ENCODE measurements at regions not wholly inside any gene's neighbourhood (a gene's known extent, or its start where the extent isn't known, plus 50 kb on each side); places are given as distances from the start of the nearest gene placed in this dataset.
"Not testable (repeated sequence)": the region's sequence is repeated elsewhere in the genome, so short reads cannot be mapped to it uniquely, and the experiment has no call there.

DNA sequence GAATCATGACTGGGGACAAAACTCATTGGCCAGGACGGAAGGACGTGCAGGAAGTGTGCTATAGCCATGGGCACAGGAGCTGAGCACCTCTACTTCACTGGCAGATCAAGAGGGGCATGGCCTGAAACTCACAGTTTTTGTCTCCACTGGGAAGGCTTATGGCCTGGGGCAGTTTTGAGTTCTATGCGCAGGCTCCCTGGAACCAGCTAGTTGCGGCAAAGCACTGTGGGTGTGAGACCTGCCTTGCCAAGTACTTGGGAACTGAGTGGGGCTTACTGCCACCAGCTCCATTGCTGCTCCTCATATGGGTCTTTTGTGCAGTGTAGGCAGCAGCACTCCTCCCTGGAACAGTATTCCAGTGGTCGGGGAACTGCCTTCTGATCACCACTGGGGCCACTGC, 282.6 kb upstream of the EYS start:
- H3K27me3 Mint-ChIP-seq = no peaks in the 10 kb centered on the region
- no peak overlapping the region for H3K4me3 Mint-ChIP-seq
- ATAC-seq (ENCODE audit: low read depth) (no peak), DNase-seq (no peak)
- TF ChIP-seq, protein P1, sequence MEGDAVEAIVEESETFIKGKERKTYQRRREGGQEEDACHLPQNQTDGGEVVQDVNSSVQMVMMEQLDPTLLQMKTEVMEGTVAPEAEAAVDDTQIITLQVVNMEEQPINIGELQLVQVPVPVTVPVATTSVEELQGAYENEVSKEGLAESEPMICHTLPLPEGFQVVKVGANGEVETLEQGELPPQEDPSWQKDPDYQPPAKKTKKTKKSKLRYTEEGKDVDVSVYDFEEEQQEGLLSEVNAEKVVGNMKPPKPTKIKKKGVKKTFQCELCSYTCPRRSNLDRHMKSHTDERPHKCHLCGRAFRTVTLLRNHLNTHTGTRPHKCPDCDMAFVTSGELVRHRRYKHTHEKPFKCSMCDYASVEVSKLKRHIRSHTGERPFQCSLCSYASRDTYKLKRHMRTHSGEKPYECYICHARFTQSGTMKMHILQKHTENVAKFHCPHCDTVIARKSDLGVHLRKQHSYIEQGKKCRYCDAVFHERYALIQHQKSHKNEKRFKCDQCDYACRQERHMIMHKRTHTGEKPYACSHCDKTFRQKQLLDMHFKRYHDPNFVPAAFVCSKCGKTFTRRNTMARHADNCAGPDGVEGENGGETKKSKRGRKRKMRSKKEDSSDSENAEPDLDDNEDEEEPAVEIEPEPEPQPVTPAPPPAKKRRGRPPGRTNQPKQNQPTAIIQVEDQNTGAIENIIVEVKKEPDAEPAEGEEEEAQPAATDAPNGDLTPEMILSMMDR (IDR thresholded peaks at IDR 0.05) = no peak
- no peaks in the 10 kb centered on the region for H3K36me3 Mint-ChIP-seq (ENCODE audit: low read depth)
- intact Hi-C loops (cut with micrococcal nuclease) = no loop called here
- H3K27ac Mint-ChIP-seq = no peak overlapping the region
- ChIA-PET POLR2A (no interaction called here), CTCF (no interaction called here)
- no peaks in the 10 kb centered on the region for H3K4me1 Mint-ChIP-seq
- peaks cover 3% of the 10 kb centered on the region for H3K9me3 Mint-ChIP-seq

DNA sequence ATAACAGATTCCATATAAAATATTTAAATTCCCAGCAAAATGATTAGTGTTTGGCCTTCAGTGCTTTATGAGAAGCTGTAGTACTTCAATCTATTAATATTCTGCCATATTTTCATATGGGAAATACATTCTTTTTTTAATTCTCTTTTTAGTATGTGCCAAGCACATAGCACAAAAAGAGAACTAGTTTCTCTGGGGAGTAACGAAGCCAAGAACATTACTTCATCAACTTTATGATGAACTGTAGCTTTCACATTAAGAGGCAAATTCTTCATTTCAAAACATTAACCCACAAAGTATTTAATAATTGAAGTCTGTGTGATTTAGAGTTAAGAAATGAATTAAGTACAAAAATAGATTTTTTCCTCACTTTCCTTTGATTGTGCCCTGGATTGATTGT, 281.0 kb upstream of the EYS start:
- no peak overlapping the region for H3K27ac Mint-ChIP-seq
- intact Hi-C loops (cut with micrococcal nuclease) = no loop called here

DNA sequence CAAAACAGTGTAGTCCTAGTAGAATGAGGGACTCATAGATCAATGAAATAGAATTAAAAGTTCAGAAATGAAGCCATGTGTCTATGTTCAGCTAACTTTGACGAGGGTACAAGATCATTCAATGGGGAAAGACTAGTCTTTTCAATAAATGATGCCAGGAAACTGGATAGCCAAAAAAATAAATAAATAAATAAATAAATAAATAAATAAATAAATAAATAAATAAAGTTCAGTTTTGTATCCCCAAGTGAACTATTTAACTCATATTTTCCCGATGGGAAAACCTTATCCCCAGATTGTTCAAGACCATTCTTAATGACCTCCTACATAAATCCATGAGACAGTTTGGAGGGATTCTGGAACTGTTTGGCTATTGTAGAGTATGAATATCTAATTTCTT, 277.1 kb upstream of the EYS start:
- H3K4me3 Mint-ChIP-seq = no peak overlapping the region
- H3K27ac Mint-ChIP-seq = no peak overlapping the region
- POLR2A ChIA-PET = no interaction called here
- no peaks in the 10 kb centered on the region for H3K4me1 Mint-ChIP-seq
- intact Hi-C loops (cut with micrococcal nuclease) = no loop called here
- ATAC-seq (ENCODE audit: low read depth) (no peak), DNase-seq (no peak)
- CTCF ChIA-PET = no interaction called here
- peaks cover 16% of the 10 kb centered on the region for H3K9me3 Mint-ChIP-seq
- H3K27me3 Mint-ChIP-seq = no peaks in the 10 kb centered on the region
- TF ChIP-seq, protein P1 (IDR thresholded peaks at IDR 0.05) = no peak
- H3K36me3 Mint-ChIP-seq (ENCODE audit: low read depth) = no peaks in the 10 kb centered on the region

More for the DNA sequence above, 281.0 kb upstream of the EYS start:
- no peaks in the 10 kb centered on the region for H3K4me1 Mint-ChIP-seq
- H3K27me3 Mint-ChIP-seq = no peaks in the 10 kb centered on the region
- DNase-seq = no peak
- H3K4me3 Mint-ChIP-seq = no peak overlapping the region
- ATAC-seq (ENCODE audit: low read depth) = no peak
- H3K36me3 Mint-ChIP-seq (ENCODE audit: low read depth) = no peaks in the 10 kb centered on the region
- ChIA-PET POLR2A (no interaction called here), CTCF (no interaction called here)
- peaks cover 3% of the 10 kb centered on the region for H3K9me3 Mint-ChIP-seq
- TF ChIP-seq, protein P1 (IDR thresholded peaks at IDR 0.05) = no peak

DNA sequence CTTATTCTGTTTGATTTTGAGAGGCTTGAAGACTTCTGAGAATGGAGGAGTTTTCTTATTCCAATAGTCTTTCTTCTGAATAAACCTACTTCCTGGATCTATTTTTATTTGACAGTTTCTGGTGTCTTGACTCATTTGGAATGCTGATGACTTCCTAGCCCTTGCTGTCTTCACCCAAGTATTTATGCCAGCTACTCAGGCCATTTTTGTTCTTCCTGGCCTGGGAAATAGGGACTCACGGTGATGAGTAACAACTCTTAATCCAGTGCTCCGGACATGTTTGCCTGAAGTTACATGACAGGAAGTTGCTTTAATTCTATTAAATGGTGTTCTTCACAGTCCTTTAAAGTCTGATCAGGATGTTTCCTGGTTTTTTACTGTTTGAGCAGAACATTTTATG, 272.1 kb upstream of the EYS start:
- intact Hi-C loops (cut with micrococcal nuclease) = no loop called here
- Mint-ChIP-seq H3K27ac (no peak overlapping the region), H3K27me3 (no peaks in the 10 kb centered on the region), H3K4me1 (no peaks in the 10 kb centered on the region), H3K36me3 (ENCODE audit: low read depth) (no peaks in the 10 kb centered on the region), H3K9me3 (peaks cover 20% of the 10 kb centered on the region), H3K4me3 (no peak overlapping the region)
- TF ChIP-seq, protein P1 (IDR thresholded peaks at IDR 0.05) = no peak
- ChIA-PET CTCF (no interaction called here), POLR2A (no interaction called here)
- no peak for ATAC-seq (ENCODE audit: low read depth)
- no peak for DNase-seq

DNA sequence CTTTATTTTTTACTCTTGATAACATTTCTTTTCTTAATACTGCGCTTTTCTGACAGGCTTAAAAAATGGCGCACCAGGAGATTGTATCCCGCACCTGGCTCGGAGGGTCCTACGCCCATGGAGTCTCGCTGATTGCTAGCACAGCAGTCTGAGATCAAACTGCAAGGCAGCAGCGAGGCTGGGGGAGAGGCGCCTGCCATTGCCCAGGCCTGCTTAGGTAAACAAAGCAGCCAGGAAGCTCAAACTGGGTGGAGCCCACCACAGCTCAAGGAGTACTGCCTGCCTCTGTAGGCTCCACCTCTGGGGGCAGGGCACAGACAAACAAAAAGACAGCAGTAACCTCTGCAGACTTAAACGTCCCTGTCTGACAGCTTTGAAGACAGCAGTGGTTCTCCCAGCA, 264.2 kb upstream of the EYS start:
- CTCF ChIA-PET; POLR2A ChIA-PET; H3K4me3 Mint-ChIP-seq; H3K36me3 Mint-ChIP-seq (ENCODE audit: low read depth); H3K27ac Mint-ChIP-seq; H3K9me3 Mint-ChIP-seq; intact Hi-C loops (cut with micrococcal nuclease); H3K27me3 Mint-ChIP-seq; H3K4me1 Mint-ChIP-seq; ATAC-seq (ENCODE audit: low read depth); DNase-seq: not testable (repeated sequence)

DNA sequence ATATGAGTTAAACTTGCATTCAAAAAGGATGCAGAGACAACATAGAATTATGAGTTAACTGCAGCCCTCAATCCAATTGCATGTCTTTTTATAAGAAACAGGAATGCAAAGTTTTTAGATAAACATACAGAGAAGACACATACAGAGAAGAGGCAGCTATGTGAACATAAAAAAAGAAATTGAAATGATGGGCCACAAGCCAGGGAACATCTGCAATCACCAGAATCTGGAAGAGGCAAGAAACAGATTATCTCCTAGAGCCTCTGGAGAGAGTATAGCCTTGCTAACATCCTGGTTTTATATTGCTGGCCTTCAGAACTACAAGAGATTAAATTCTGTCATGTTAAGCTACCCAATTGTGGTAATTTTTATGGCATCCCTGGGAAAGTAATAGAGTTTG, 257.2 kb upstream of the EYS start:
- Mint-ChIP-seq H3K36me3 (ENCODE audit: low read depth) (no peaks in the 10 kb centered on the region), H3K4me1 (no peaks in the 10 kb centered on the region), H3K9me3 (peaks cover 7% of the 10 kb centered on the region), H3K4me3 (no peak overlapping the region), H3K27ac (no peak overlapping the region), H3K27me3 (no peaks in the 10 kb centered on the region)
- ChIA-PET CTCF (no interaction called here), POLR2A (no interaction called here)
- DNase-seq (no peak), ATAC-seq (ENCODE audit: low read depth) (no peak)
- TF ChIP-seq, protein P1 (IDR thresholded peaks at IDR 0.05) = no peak
- intact Hi-C loops (cut with micrococcal nuclease) = no loop called here

All from activated B cell treated with CpG ODN at 0.5 μM for 24 hours (primary cell).